KMS-11 (cell line): ENCODE measurements at regions not wholly inside any gene's neighbourhood (a gene's known extent, or its start where the extent isn't known, plus 50 kb on each side); places are given as distances from the start of the nearest gene placed in this dataset.

ENCODE experiments used
- H2AFZ ChIP-seq: fragments of 200-600 bp; sonication (generic); 2 replicates; pipeline ENCODE4 v1.6.1; 2016; ENCODE audit warnings: antibody characterized with exemption, mixed run types, low read depth
- H3K27ac ChIP-seq: fragments of 200-600 bp; sonication (generic); 2 replicates; pipeline ENCODE4 v1.6.1; 2016; ENCODE audit warnings: mild to moderate bottlenecking, mixed run types
- H3K27me3 ChIP-seq: fragments of 200-600 bp; sonication (generic); 2 replicates; pipeline ENCODE4 v1.6.1; 2017; ENCODE audit warnings: mild to moderate bottlenecking, low read depth, mixed run types, moderate library complexity; ENCODE audit not compliant: insufficient read depth
- H3K36me3 ChIP-seq: fragments of 200-600 bp; sonication (generic); 2 replicates; pipeline ENCODE4 v1.6.1; 2017; ENCODE audit warnings: mild to moderate bottlenecking, mixed run types; ENCODE audit not compliant: insufficient read depth
- H3K4me1 ChIP-seq: fragments of 200-600 bp; sonication (generic); 2 replicates; pipeline ENCODE4 v1.6.1; 2016; ENCODE audit warnings: mild to moderate bottlenecking, low read depth, mixed run types; ENCODE audit not compliant: poor library complexity, severe bottlenecking
- H3K4me2 ChIP-seq: fragments of 200-600 bp; sonication (generic); 2 replicates; pipeline ENCODE4 v1.7.0; 2016; ENCODE audit warnings: mild to moderate bottlenecking, mixed run types
- H3K4me3 ChIP-seq: fragments of 200-600 bp; sonication (generic); IDR thresholded peaks from 2 replicates; pipeline ENCODE4 v1.6.1; 2017; ENCODE audit warnings: low read depth, low read length, mixed read lengths; ENCODE audit not compliant: insufficient read depth
- H3K79me2 ChIP-seq: fragments of 200-600 bp; sonication (generic); 2 replicates; pipeline ENCODE4 v1.6.1; 2016; ENCODE audit warnings: low read depth, mixed run types; ENCODE audit not compliant: insufficient read depth
- H3K9ac ChIP-seq: fragments of 200-600 bp; sonication (generic); 2 replicates; pipeline ENCODE4 v1.6.1; 2016; ENCODE audit warnings: mild to moderate bottlenecking, mixed run types
- H4K20me1 ChIP-seq: fragments of 200-600 bp; sonication (generic); 2 replicates; pipeline ENCODE4 v1.6.1; 2016; ENCODE audit warnings: mild to moderate bottlenecking, mixed run types; ENCODE audit not compliant: insufficient read depth
- CTCF ChIP-seq: fragments of 200-600 bp; sonication (generic); conservative IDR thresholded peaks from 2 replicates; pipeline ENCODE4 v1.6.1; 2017; ENCODE audit warnings: low read depth, mild to moderate bottlenecking, antibody characterized with exemption, low read length, moderate library complexity, mixed read lengths

- Histone ChIP-seq H3K4me1 (no peaks in the 10 kb centered on the region), H3K79me2 (no peaks in the 10 kb centered on the region), H3K9ac (no peak overlapping the region), H4K20me1 (no peaks in the 10 kb centered on the region), H3K4me3 (no peak overlapping the region), H2AFZ (no peak overlapping the region), H3K27me3 (no peaks in the 10 kb centered on the region), H3K27ac (no peak overlapping the region), H3K4me2 (no peak overlapping the region), H3K36me3 (no peaks in the 10 kb centered on the region)
- TF ChIP-seq CTCF = no peak
Measured at GRCh38 chr6:153644000-153644399, 395.0 kb upstream of the OPRM1 start.

- Histone ChIP-seq H3K36me3 (no peaks in the 10 kb centered on the region), H3K79me2 (no peaks in the 10 kb centered on the region), H3K4me3 (no peak overlapping the region), H3K9ac (no peak overlapping the region), H2AFZ (no peak overlapping the region), H4K20me1 (no peaks in the 10 kb centered on the region), H3K27me3 (no peaks in the 10 kb centered on the region), H3K4me1 (no peaks in the 10 kb centered on the region), H3K4me2 (no peak overlapping the region), H3K27ac (no peak overlapping the region)
- no peak for TF ChIP-seq CTCF
Measured at GRCh38 chr6:153634416-153634815, 404.6 kb upstream of the OPRM1 start.

GRCh38 chr6:153625089-153625488 lies 414.0 kb upstream of the OPRM1 start:
- TF ChIP-seq CTCF = no peak
- no peak overlapping the region for H3K4me3 ChIP-seq

GRCh38 chr6:153624528-153624927 lies 414.5 kb upstream of the OPRM1 start:
- Histone ChIP-seq H3K79me2 (no peaks in the 10 kb centered on the region), H3K4me1 (no peaks in the 10 kb centered on the region), H3K27ac (no peak overlapping the region), H3K27me3 (no peaks in the 10 kb centered on the region), H3K4me2 (no peak overlapping the region), H3K9ac (no peak overlapping the region), H3K4me3 (no peak overlapping the region), H3K36me3 (no peaks in the 10 kb centered on the region), H4K20me1 (no peaks in the 10 kb centered on the region), H2AFZ (no peak overlapping the region)
- TF ChIP-seq CTCF = no peak

More at GRCh38 chr6:153625089-153625488, 414.0 kb upstream of the OPRM1 start:
- Histone ChIP-seq H3K79me2 (no peaks in the 10 kb centered on the region), H3K4me1 (no peaks in the 10 kb centered on the region), H3K27me3 (no peaks in the 10 kb centered on the region), H3K4me2 (no peak overlapping the region), H4K20me1 (no peaks in the 10 kb centered on the region), H3K27ac (no peak overlapping the region), H2AFZ (no peak overlapping the region), H3K36me3 (no peaks in the 10 kb centered on the region), H3K9ac (no peak overlapping the region)
